Osteoblast (primary cell): ENCODE measurements at regions not wholly inside any gene's neighbourhood (a gene's known extent, or its start where the extent isn't known, plus 50 kb on each side); places are given as distances from the start of the nearest gene placed in this dataset.
"Not testable (repeated sequence)": the region's sequence is repeated elsewhere in the genome, so short reads cannot be mapped to it uniquely, and the experiment has no call there.

Experiments used
- DNase-seq: peaks from one replicate; pipeline ENCODE4 v3.0.0; 2011; ENCODE audit warnings: low spot score, mixed read lengths; ENCODE audit not compliant: insufficient read length; ENCODE audit errors: missing footprints
- H2AFZ ChIP-seq: 2 replicates; pipeline ENCODE4 v1.6.0; 2011; ENCODE audit warnings: mild to moderate bottlenecking, low read length
- H3K27ac ChIP-seq: 2 replicates; pipeline ENCODE4 v1.5.1; 2011; ENCODE audit warnings: mild to moderate bottlenecking, low read depth, low read length, moderate library complexity
- H3K27me3 ChIP-seq: 2 replicates; pipeline ENCODE4 v1.6.0; 2012; ENCODE audit warnings: mild to moderate bottlenecking, control low read depth, inconsistent platforms, low read length, moderate library complexity; ENCODE audit not compliant: insufficient read depth
- H3K36me3 ChIP-seq: 2 replicates; pipeline ENCODE4 v1.5.1; 2011; ENCODE audit warnings: mild to moderate bottlenecking, low read length, control low read depth, moderate library complexity; ENCODE audit not compliant: insufficient read depth
- H3K4me1 ChIP-seq: 2 replicates; pipeline ENCODE4 v1.5.1; 2011; ENCODE audit warnings: mild to moderate bottlenecking, low read length, control low read depth, moderate library complexity; ENCODE audit not compliant: insufficient read depth
- H3K4me2 ChIP-seq: 2 replicates; pipeline ENCODE4 v1.6.0; 2011; ENCODE audit warnings: mild to moderate bottlenecking, low read length; ENCODE audit not compliant: insufficient read depth
- H3K4me3 ChIP-seq: fragments of 200-600 bp; sonication (generic); 3 replicates; pipeline ENCODE4 v1.5.1; 2012; ENCODE audit warnings: mild to moderate bottlenecking, low read length, inconsistent platforms; ENCODE audit not compliant: insufficient read depth
- H3K79me2 ChIP-seq: 2 replicates; pipeline ENCODE4 v1.6.0; 2012; ENCODE audit warnings: mild to moderate bottlenecking, low read length, control low read depth, inconsistent platforms; ENCODE audit not compliant: insufficient read depth
- H3K9me3 ChIP-seq: 2 replicates; pipeline ENCODE4 v1.5.1; 2011; ENCODE audit warnings: low read depth, low read length, control low read depth
- H4K20me1 ChIP-seq: 2 replicates; pipeline ENCODE4 v1.6.0; 2012; ENCODE audit warnings: mild to moderate bottlenecking, low read length, control low read depth; ENCODE audit not compliant: insufficient read depth
- CTCF ChIP-seq: IDR thresholded peaks from 2 replicates; pipeline ENCODE4 v1.5.1; 2011; ENCODE audit warnings: mild to moderate bottlenecking, low read depth, low read length, moderate library complexity; ENCODE audit errors: extremely low read depth

- no peaks in the 10 kb centered on the region for H4K20me1 ChIP-seq
- H3K27ac ChIP-seq: no peak overlapping the region
- no peak for TF ChIP-seq CTCF
- DNase-seq: no peak
- H2AFZ ChIP-seq: no peak overlapping the region
- H3K4me3 ChIP-seq: no peak overlapping the region
- no peaks in the 10 kb centered on the region for H3K79me2 ChIP-seq
- H3K36me3 ChIP-seq: no peaks in the 10 kb centered on the region
- H3K27me3 ChIP-seq: no peaks in the 10 kb centered on the region
- no peaks in the 10 kb centered on the region for H3K4me1 ChIP-seq
- H3K9me3 ChIP-seq: peaks cover 2% of the 10 kb centered on the region
- no peak overlapping the region for H3K4me2 ChIP-seq
Observed at GRCh38 chr12:41656454-41656853, 468.3 kb downstream of the PDZRN4 start.

- no peak overlapping the region for H3K4me3 ChIP-seq
- no peaks in the 10 kb centered on the region for H4K20me1 ChIP-seq
- no peaks in the 10 kb centered on the region for H3K79me2 ChIP-seq
- H3K9me3 ChIP-seq: peaks cover 2% of the 10 kb centered on the region
- no peaks in the 10 kb centered on the region for H3K27me3 ChIP-seq
- H3K4me2 ChIP-seq: no peak overlapping the region
- no peak for TF ChIP-seq CTCF
- no peaks in the 10 kb centered on the region for H3K36me3 ChIP-seq
- no peak for DNase-seq
- no peak overlapping the region for H2AFZ ChIP-seq
- H3K27ac ChIP-seq: no peak overlapping the region
- H3K4me1 ChIP-seq: no peaks in the 10 kb centered on the region
Observed at GRCh38 chr12:41653386-41654326, 465.5 kb downstream of the PDZRN4 start.

GRCh38 chr12:41652981-41653380 is 464.9 kb downstream of the PDZRN4 start:
- no peak overlapping the region for H3K4me3 ChIP-seq
- H3K36me3 ChIP-seq: no peaks in the 10 kb centered on the region
- no peaks in the 10 kb centered on the region for H3K79me2 ChIP-seq
- no peak for DNase-seq
- H4K20me1 ChIP-seq: no peaks in the 10 kb centered on the region
- no peak overlapping the region for H2AFZ ChIP-seq
- H3K4me2 ChIP-seq: no peak overlapping the region
- H3K4me1 ChIP-seq: no peaks in the 10 kb centered on the region
- H3K27me3 ChIP-seq: no peaks in the 10 kb centered on the region
- no peak overlapping the region for H3K27ac ChIP-seq
- TF ChIP-seq CTCF: no peak
- no peaks in the 10 kb centered on the region for H3K9me3 ChIP-seq

GRCh38 chr12:41645624-41646023 is 457.5 kb downstream of the PDZRN4 start:
- Histone ChIP-seq H3K27me3 (no peaks in the 10 kb centered on the region), H3K79me2 (no peaks in the 10 kb centered on the region), H4K20me1 (no peaks in the 10 kb centered on the region), H3K4me3 (no peak overlapping the region), H3K4me1 (no peaks in the 10 kb centered on the region), H2AFZ (no peak overlapping the region), H3K9me3 (peaks cover 2% of the 10 kb centered on the region), H3K27ac (no peak overlapping the region), H3K4me2 (no peak overlapping the region), H3K36me3 (no peaks in the 10 kb centered on the region)
- DNase-seq: no peak
- TF ChIP-seq CTCF: no peak

- H3K27ac ChIP-seq, H3K9me3 ChIP-seq, H3K79me2 ChIP-seq, H2AFZ ChIP-seq, H3K4me2 ChIP-seq, H3K4me3 ChIP-seq, H3K27me3 ChIP-seq, H4K20me1 ChIP-seq, DNase-seq, H3K4me1 ChIP-seq, H3K36me3 ChIP-seq: not testable (repeated sequence)
Observed at GRCh38 chr12:41642808-41643207, 454.7 kb downstream of the PDZRN4 start.
